CD1c-positive myeloid dendritic cell (primary cell): ENCODE measurements at regions not wholly inside any gene's neighbourhood (a gene's known extent, or its start where the extent isn't known, plus 50 kb on each side); places are given as distances from the start of the nearest gene placed in this dataset.

Source experiments
- DNase-seq: peaks from one replicate; pipeline ENCODE4 v3.0.0-alpha.2; 2016; ENCODE audit errors: extremely low spot score

DNA sequence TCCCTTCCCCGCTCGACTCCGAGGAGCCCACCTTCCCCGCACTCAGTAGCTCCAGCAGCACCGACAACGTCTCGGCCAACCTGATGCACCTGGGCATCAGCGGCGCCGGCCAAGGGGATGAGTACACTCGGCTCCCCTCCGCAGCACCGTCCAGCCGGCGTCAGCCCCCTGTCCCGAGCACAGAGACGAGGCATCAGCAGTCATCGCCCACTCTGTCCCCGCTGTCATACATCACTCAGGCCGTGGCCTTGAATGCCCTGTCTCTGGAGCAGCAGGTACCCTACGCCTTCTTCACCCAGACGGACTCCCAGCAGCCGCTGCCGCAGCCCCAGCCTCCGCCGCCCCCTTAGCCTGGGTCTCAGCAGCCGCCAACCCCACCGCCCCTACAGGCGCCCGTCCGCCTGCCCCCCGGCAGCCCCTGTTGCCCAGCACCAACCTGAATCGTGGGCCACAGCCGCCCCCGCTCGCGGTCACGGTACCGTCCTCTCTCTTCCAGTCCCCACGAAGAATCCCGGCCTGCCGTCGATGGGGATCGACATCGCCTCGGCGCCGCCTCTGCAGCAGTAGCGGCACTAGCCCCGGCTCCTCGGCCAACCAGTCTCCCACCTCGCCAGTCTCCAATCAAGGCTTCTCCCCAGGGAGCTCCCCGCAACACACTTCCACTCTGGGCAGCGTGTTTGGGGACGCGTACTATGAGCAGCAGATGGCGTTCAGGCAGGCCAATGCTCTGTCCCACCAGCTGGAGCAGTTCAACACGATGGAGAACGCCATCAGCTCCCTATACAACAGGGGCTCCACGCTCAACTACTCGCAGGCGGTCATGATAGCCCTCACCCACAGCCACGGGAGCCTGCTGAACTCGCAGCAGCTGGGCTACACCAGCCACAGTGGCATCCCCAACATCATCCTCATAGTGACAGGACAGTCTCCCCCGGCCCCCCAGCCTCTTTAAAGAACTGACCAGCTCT lies 1195.9 kb upstream of the CHAC2 start:
- DNase-seq = no peak

DNA sequence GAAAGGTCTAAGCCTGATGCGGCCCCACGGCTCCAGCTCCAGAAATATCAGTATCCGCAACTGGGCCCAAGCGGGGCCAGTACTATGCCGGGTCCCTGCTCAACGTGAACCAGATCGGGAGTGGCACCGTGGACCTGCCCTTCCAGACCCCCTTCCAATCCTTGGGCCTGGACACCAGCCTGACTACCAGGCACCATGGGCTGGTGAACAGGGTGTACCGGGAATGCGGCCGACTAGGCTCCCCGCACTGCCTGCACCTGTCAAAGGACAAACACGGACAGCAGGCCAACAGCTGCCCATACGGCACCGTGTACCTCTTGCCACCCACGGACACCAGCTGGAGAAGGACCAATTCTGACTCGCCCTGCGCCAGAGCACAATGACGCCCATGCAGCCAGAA lies 1196.9 kb upstream of the CHAC2 start:
- DNase-seq = no peak

DNA sequence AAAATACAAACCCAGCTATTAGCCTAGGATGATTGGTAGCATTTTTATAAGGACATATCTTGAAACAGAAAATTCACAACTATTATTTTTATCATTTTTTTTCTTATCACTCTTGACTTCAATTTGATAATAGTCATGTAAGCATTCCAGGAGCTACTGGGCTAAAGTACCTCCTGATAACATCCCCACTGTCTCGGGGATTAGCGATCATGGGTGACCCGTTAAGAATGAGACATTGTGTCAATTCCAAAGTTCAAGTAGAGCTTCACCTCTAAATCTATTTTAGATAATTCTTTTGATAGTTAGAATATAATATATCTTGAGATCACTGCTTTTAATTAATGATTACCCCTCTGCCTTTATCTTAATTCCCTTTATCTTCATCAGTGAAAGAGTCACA lies 1204.5 kb upstream of the CHAC2 start:
- no peak for DNase-seq

GRCh38 chr2:52558265-52558664 lies 1209.3 kb upstream of the CHAC2 start:
- DNase-seq = no peak

DNA sequence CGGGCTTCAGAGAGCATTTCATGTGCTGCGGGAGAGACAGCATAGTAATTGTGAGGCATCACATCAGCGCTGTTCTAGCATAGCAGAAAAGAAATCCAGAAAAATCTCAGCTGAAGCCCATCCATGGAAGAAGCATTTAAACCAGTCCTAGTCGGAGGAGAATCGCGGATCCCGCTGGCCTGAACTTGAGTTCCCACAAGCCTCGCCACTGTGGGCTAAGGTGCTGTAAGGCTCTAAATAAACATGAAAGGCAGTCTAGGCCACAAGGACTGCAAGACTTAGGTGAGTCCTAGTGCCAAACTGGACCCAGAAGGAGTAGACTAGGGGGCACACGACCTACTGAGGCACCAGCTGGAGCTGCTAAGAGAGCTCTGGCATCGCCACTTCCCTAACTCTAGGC lies 1225.3 kb upstream of the CHAC2 start:
- no peak for DNase-seq

DNA sequence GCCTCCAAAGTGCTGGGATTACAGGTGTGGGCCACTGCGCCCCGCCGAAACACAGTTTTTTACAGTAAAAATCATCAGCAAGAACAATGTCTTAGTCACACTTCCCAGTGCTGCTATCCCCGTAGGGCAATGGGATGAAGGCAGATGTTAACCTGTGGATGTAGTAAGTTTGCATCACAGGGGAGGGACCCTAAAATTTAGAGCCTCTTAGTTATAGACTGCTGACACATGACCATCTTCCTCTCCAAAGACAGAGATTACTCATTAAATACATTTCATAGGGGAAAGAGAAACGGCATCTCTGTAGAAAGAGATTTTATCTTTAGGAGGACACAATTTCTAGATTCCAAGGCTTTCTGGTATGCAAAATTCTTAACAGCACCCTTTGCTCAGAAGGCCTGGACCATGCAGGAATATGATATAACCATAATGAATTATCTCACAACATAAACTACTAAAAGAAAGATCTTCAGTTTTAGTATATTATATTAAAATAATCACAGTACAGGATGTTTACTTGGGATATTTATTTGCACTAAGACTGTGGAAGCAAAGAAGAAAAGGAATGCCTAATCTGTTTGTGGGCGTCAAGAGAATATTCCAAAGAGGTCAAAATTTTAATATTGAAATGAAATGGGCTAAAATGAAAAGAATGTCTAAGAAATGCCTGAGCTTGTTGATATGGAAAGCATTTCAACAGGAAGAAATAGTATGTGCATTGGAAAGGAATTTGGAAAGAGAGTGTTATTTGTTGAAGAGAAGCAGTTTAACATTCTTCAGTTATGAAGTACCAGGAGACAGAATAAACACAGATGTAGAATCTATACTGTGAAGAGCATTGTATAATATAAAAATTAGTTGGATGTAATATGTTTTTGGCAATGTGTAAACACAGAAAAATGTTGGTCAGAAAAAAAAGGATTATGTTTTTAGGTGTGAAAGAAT lies 1228.3 kb upstream of the CHAC2 start:
- DNase-seq = no peak

- no peak for DNase-seq
Measured at GRCh38 chr2:52537588-52537987, 1230.0 kb upstream of the CHAC2 start.

- no peak for DNase-seq
Measured at GRCh38 chr2:52536929-52537460, 1230.6 kb upstream of the CHAC2 start.

GRCh38 chr2:52532956-52533355 lies 1234.6 kb upstream of the CHAC2 start:
- DNase-seq = no peak

GRCh38 chr2:52526735-52527134 lies 1240.9 kb upstream of the CHAC2 start:
- no peak for DNase-seq

DNA sequence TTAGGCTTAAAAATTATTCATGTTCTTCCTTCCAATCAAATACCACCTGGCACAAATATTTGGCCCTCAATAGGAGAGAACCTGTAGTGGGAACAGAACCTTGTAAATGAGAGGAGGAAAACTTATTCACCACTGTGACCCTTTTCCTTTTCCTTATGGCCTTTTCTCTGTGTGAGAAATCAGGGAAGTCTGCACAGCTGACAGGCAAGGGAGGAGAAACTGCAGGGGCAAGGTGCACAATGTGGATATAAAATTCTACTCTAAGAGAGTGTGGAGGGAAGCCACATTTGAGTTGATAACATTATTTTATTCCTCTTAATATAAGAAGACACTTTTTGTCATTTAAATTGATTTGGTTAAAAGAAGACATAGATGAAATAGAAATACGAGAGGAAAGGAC lies 1247.0 kb upstream of the CHAC2 start:
- DNase-seq = no peak

GRCh38 chr2:52518678-52519077 lies 1248.9 kb upstream of the CHAC2 start:
- no peak for DNase-seq

DNA sequence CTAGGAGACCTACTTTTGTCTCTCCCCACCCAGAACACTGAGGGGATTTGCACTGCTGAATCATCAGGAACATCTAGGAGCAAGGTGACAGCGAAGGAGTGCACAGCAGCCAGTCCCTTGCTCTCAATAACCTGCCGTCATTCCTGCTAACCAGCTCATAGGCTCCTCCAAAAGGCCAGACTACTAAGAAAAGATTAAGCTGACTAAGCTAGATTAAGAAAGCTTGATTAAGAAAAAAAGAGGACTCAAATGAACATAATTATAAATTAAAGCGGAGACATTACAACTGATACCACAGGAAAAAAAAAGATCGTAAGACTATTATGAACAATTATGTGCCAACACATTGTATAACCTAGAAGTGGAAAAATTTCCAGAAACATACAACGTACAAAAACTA lies 1254.8 kb upstream of the CHAC2 start:
- DNase-seq = no peak

DNA sequence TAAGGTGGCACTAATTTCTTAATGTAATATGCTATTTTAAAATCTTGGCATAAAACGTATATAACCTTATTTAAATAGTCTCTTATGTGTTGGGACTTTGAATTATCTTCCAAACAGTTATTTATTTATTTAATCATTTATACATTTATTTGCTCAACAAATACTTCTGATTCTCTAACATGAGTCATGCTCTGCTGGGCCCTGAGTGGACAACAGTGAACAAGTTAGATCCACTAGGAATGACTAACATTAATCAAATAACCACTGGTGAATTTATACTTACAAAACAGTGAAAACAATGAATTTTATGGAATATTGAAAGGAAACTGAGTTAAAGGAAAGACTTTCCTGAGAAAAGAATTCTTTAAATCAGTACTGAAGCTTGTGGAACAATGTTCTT lies 1257.2 kb upstream of the CHAC2 start:
- DNase-seq = no peak

- no peak for DNase-seq
Measured at GRCh38 chr2:52502476-52502860, 1265.1 kb upstream of the CHAC2 start.

GRCh38 chr2:52501715-52502475 lies 1265.7 kb upstream of the CHAC2 start:
- DNase-seq = no peak

DNA sequence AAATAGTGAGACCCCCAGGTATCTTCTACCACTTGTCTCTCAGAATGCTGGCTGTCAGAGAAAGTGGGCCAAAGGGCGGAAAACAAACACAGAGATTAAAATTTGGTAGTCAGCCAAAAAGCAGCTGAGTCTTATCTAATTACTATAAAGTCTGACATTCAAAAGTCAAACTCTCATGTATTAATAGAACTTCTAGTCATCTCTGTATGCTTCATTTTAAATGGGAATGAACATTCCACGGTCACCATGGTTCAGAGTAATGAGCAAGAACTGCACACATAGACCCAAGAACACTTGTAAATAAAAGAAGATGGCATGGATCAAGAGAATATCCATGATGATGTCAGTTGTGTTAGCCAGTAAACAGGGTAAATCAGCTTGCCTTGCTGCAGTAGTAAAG lies 1267.0 kb upstream of the CHAC2 start:
- no peak for DNase-seq

- DNase-seq = no peak
Measured at GRCh38 chr2:52498077-52498750, 1269.4 kb upstream of the CHAC2 start.

GRCh38 chr2:52495816-52496215 lies 1271.8 kb upstream of the CHAC2 start:
- no peak for DNase-seq

- no peak for DNase-seq
Measured at GRCh38 chr2:52477166-52477565, 1290.4 kb upstream of the CHAC2 start.

GRCh38 chr2:52475590-52475989 lies 1292.0 kb upstream of the CHAC2 start:
- DNase-seq = no peak
